Fibroblast of lung (primary cell): ENCODE measurements at regions not wholly inside any gene's neighbourhood (a gene's known extent, or its start where the extent isn't known, plus 50 kb on each side); places are given as distances from the start of the nearest gene placed in this dataset.

Experiments
- EZH2 ChIP-seq: IDR thresholded peaks from 2 replicates; pipeline ENCODE4 v1.5.1; 2012; ENCODE audit warnings: low read length, control low read depth, mild to moderate bottlenecking; ENCODE audit errors: missing control alignments
- TF ChIP-seq, protein P1 (sequence below), 2 donors: IDR thresholded peaks in 1 of 2; conservative IDR thresholded peaks in 1 of 2; 1 replicate in 1 of 2; 2 replicates in 1 of 2; pipeline ENCODE4 v1.5.1; 2011 to 2012; ENCODE audit warnings: low read length in 2 of 2, control low read depth in 1 of 2, inconsistent platforms in 1 of 2, low read depth in 1 of 2, mild to moderate bottlenecking in 1 of 2

- TF ChIP-seq, protein P1, sequence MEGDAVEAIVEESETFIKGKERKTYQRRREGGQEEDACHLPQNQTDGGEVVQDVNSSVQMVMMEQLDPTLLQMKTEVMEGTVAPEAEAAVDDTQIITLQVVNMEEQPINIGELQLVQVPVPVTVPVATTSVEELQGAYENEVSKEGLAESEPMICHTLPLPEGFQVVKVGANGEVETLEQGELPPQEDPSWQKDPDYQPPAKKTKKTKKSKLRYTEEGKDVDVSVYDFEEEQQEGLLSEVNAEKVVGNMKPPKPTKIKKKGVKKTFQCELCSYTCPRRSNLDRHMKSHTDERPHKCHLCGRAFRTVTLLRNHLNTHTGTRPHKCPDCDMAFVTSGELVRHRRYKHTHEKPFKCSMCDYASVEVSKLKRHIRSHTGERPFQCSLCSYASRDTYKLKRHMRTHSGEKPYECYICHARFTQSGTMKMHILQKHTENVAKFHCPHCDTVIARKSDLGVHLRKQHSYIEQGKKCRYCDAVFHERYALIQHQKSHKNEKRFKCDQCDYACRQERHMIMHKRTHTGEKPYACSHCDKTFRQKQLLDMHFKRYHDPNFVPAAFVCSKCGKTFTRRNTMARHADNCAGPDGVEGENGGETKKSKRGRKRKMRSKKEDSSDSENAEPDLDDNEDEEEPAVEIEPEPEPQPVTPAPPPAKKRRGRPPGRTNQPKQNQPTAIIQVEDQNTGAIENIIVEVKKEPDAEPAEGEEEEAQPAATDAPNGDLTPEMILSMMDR (conservative IDR thresholded peaks at IDR 0.05 in 1 of 2, IDR thresholded peaks at IDR 0.05 in 1 of 2; ENCODE audit: low read depth in 1 of 2, low read length in 2 of 2), result no peak
- no peak for TF ChIP-seq EZH2
Observed at GRCh38 chr5:51696122-51696521, 312.9 kb downstream of the ISL1 start.
